Endothelial cell (in vitro differentiated cells): ENCODE measurements at regions not wholly inside any gene's neighbourhood (a gene's known extent, or its start where the extent isn't known, plus 50 kb on each side); places are given as distances from the start of the nearest gene placed in this dataset.
"Not testable (repeated sequence)": the region's sequence is repeated elsewhere in the genome, so short reads cannot be mapped to it uniquely, and the experiment has no call there.

Experiments used
- DNase-seq: peaks from one replicate; pipeline ENCODE4 v3.0.0; 2021; ENCODE audit warnings: low spot score
- H3K27ac Mint-ChIP-seq: one replicate; pipeline ENCODE4 v1.8.0; 2021; ENCODE audit warnings: mixed read lengths, inconsistent platforms; ENCODE audit not compliant: unreplicated experiment
- H3K27me3 Mint-ChIP-seq: one replicate; pipeline ENCODE4 v1.8.0; 2021; ENCODE audit warnings: mild to moderate bottlenecking, moderate library complexity, mixed read lengths, inconsistent platforms; ENCODE audit not compliant: unreplicated experiment
- H3K36me3 Mint-ChIP-seq: one replicate; pipeline ENCODE4 v1.8.0; 2021; ENCODE audit warnings: mild to moderate bottlenecking, low read depth, mixed read lengths, inconsistent platforms; ENCODE audit not compliant: unreplicated experiment
- H3K4me1 Mint-ChIP-seq: one replicate; pipeline ENCODE4 v1.8.0; 2021; ENCODE audit warnings: mild to moderate bottlenecking, mixed read lengths, inconsistent platforms; ENCODE audit not compliant: unreplicated experiment
- H3K4me3 Mint-ChIP-seq: one replicate; pipeline ENCODE4 v1.8.0; 2021; ENCODE audit warnings: mild to moderate bottlenecking, mixed read lengths, inconsistent platforms; ENCODE audit not compliant: unreplicated experiment
- H3K9me3 Mint-ChIP-seq: one replicate; pipeline ENCODE4 v1.8.0; 2021; ENCODE audit warnings: mixed read lengths, inconsistent platforms; ENCODE audit not compliant: unreplicated experiment
- TF ChIP-seq, protein P1 (sequence below): fragments of 200-600 bp; sonication (generic); IDR thresholded peaks from one replicate; pipeline ENCODE4 v1.5.0; 2021; ENCODE audit warnings: antibody characterized with exemption; ENCODE audit not compliant: unreplicated experiment

DNA sequence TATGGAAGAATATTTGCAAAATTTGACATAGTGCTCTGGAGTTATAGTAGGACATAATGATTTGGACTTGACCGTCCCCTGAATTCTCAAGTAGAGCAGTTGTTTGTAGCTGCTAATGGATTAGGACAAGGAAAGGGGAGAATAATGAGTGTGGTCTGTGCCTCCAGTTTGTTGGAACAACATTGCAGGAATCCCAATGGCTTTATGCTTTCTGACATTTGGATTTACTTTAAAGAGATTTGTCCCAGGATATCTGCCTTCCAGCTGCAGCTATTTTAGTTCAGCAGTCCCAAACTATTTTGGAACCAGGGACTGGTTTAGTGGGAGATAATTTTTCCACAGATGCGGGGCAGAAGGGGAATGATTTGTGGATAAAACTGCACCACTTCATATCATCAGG is 648.2 kb downstream of the SLCO4C1 start:
- no peak overlapping the region for H3K27ac Mint-ChIP-seq
- no peak overlapping the region for H3K4me3 Mint-ChIP-seq
- DNase-seq, result no peak
- no peaks in the 10 kb centered on the region for H3K36me3 Mint-ChIP-seq
- TF ChIP-seq, protein P1, sequence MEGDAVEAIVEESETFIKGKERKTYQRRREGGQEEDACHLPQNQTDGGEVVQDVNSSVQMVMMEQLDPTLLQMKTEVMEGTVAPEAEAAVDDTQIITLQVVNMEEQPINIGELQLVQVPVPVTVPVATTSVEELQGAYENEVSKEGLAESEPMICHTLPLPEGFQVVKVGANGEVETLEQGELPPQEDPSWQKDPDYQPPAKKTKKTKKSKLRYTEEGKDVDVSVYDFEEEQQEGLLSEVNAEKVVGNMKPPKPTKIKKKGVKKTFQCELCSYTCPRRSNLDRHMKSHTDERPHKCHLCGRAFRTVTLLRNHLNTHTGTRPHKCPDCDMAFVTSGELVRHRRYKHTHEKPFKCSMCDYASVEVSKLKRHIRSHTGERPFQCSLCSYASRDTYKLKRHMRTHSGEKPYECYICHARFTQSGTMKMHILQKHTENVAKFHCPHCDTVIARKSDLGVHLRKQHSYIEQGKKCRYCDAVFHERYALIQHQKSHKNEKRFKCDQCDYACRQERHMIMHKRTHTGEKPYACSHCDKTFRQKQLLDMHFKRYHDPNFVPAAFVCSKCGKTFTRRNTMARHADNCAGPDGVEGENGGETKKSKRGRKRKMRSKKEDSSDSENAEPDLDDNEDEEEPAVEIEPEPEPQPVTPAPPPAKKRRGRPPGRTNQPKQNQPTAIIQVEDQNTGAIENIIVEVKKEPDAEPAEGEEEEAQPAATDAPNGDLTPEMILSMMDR, result no peak
- no peaks in the 10 kb centered on the region for H3K27me3 Mint-ChIP-seq
- H3K4me1 Mint-ChIP-seq, result no peaks in the 10 kb centered on the region
- no peaks in the 10 kb centered on the region for H3K9me3 Mint-ChIP-seq

DNA sequence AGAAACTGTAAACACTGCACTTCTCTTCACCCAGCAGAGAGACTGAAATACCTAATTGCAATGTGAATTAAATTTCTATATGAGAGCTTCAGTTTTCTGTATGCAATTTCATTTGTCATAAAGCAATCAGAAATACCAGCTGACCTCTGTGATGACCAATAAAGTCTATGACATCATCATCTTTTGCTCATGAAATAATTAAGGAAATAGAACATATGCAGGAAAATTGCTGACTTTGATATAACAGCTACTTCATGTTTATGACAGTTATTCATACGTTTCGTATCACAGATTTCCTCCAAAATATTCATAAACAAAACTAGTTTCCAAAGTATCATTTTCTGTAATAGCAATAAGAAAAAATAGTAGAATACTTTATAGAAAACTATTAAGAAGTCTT is 652.3 kb downstream of the SLCO4C1 start:
- TF ChIP-seq, protein P1, result no peak
- Mint-ChIP-seq H3K36me3 (no peaks in the 10 kb centered on the region), H3K4me1 (peaks cover 3% of the 10 kb centered on the region), H3K27me3 (no peaks in the 10 kb centered on the region), H3K9me3 (no peaks in the 10 kb centered on the region), H3K4me3 (no peak overlapping the region), H3K27ac (no peak overlapping the region)
- DNase-seq, result no peak

DNA sequence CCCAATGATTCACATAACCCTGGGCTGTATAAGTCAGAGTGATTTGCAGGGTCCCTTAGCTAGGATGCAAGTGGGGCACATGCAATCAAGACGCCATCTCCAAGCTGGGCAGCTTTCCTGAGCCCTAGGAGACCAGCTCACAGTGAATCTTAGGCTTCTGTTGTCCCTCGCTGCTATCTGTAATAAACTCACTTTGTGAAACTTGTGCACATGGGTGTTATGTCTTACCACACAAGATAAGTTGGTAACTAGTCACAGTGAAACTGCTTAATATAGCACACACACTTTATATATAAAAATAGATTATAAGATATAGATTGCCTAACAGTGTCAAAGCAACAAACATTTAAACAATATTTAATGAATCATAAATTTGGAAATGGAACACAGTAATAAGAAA is 658.5 kb downstream of the SLCO4C1 start:
- Mint-ChIP-seq H3K27ac (no peak overlapping the region), H3K9me3 (no peaks in the 10 kb centered on the region), H3K4me1 (peaks cover 3% of the 10 kb centered on the region), H3K36me3 (peaks cover 7% of the 10 kb centered on the region), H3K27me3 (no peaks in the 10 kb centered on the region), H3K4me3 (no peak overlapping the region)
- no peak for DNase-seq
- TF ChIP-seq, protein P1, result no peak

DNA sequence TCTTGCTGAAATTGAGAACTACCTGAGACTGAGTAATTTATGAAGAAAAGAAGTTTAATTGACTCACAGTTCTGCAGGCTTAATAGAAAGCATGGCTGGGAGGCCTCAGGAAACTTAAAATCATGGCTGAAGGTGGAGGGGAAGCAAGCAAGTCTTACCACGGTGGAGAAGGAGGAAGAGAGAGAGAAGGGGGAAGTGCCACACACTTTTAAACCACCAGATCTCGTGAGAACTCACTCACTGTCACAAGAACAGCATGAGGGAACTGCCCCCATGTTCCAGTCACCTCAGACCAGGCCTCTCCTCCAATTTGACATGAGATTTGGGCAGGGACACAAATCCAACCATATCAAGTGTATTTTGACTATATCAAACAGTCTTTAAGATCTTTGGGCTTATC is 668.3 kb downstream of the SLCO4C1 start:
- H3K27me3 Mint-ChIP-seq, H3K27ac Mint-ChIP-seq, H3K36me3 Mint-ChIP-seq, H3K4me3 Mint-ChIP-seq, H3K4me1 Mint-ChIP-seq, DNase-seq, H3K9me3 Mint-ChIP-seq: not testable (repeated sequence)

DNA sequence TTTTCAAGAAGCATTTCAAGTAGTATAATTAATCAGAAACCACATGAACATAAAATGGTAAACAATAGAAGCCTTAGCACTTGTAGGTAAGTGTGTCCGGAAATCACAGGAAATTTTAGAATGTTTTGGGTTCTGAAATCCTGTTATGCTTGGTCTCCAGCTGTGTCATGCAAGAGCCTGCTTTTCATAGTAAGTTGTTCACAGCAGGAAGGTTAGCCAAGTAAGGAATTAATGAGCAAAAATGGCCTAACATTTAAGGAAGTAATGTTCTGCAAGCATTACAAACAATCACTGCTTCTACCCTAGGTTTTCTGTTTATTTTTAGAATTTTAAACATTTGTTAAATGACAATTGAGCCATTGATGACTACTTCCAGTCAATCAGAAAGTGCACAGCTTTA is 669.5 kb downstream of the SLCO4C1 start:
- Mint-ChIP-seq H3K27me3 (no peaks in the 10 kb centered on the region), H3K27ac (no peak overlapping the region), H3K4me3 (no peak overlapping the region), H3K9me3 (no peaks in the 10 kb centered on the region), H3K36me3 (no peaks in the 10 kb centered on the region), H3K4me1 (peaks cover 6% of the 10 kb centered on the region)
- TF ChIP-seq, protein P1, result no peak
- DNase-seq, result no peak

DNA sequence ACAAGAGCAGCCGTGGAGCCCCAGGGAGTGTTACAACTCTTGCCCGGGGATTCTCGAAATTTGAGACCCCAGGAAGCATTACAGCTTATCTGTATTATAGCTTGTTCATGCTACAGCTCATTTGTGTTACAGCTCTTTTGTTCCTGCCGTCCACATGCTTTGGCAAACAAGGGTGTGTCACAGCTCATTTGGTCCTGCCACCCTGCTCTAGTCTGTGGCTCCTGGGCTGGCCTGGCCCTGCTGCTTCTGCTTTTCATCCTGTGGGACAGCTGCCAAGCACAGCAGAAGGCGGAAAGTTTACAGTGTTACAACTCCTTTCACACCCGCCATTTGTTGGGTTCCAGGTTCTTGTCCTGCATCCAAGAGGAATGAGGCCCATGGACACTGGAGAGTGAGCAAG is 685.0 kb downstream of the SLCO4C1 start:
- Mint-ChIP-seq H3K4me3 (no peak overlapping the region), H3K36me3 (no peaks in the 10 kb centered on the region), H3K9me3 (no peaks in the 10 kb centered on the region), H3K27me3 (peaks cover 2% of the 10 kb centered on the region), H3K4me1 (no peaks in the 10 kb centered on the region), H3K27ac (no peak overlapping the region)
- no peak for DNase-seq
- TF ChIP-seq, protein P1, result no peak
